ENCODE measurements at regions not wholly inside any gene's neighbourhood (a gene's known extent, or its start where the extent isn't known, plus 50 kb on each side); places are given as distances from the start of the nearest gene placed in this dataset.

- no peak overlapping the region for H3K4me3 ChIP-seq (ENCODE audit: control extremely low read depth in 1 of 5, extremely low read depth in 1 of 5, insufficient read depth in 1 of 5, low read depth in 2 of 5, low read length in 4 of 5)
- DNase-seq: no peak
- H3K9ac ChIP-seq (ENCODE audit: low read length): no peak overlapping the region
- no peaks in the 10 kb centered on the region for H3K27me3 ChIP-seq (replicated peaks in 1 of 4; ENCODE audit: control extremely low read depth in 1 of 4, control insufficient read depth in 3 of 4, insufficient read depth in 4 of 4, low read length in 3 of 4)
- intact Hi-C loops (cut with micrococcal nuclease): no loop called here
- no peak overlapping the region for H3K27ac ChIP-seq (ENCODE audit: low read length in 2 of 2)
- POLR2A ChIA-PET: no interaction called here
- 92% methylated on average over 8 of the region's 13 CpGs for WGBS (ENCODE audit: insufficient coverage)
- H3K27me3 Mint-ChIP-seq: peaks cover 8% of the 10 kb centered on the region
- H3K9me3 Mint-ChIP-seq (ENCODE audit: insufficient read depth): no peaks in the 10 kb centered on the region
- no peaks in the 10 kb centered on the region for H3K36me3 ChIP-seq (replicated peaks in 1 of 2; ENCODE audit: control extremely low read depth in 1 of 2, control insufficient read depth in 1 of 2, extremely low read depth in 1 of 2, insufficient read depth in 2 of 2, low read length in 1 of 2)
- H3K4me1 ChIP-seq (ENCODE audit: control insufficient read depth in 2 of 2, insufficient read depth in 2 of 2, low read length in 2 of 2): no peaks in the 10 kb centered on the region
- peaks cover 2% of the 10 kb centered on the region for H3K4me1 Mint-ChIP-seq
- no peaks in the 10 kb centered on the region for H3K9me3 ChIP-seq (ENCODE audit: control extremely low read depth in 1 of 3, control insufficient read depth in 2 of 3, insufficient read depth in 1 of 3, low read length in 2 of 3)
- TF ChIP-seq CTCF (IDR thresholded peaks at IDR 0.05) (no peak), EZH2 (IDR thresholded peaks at IDR 0.05; ENCODE audit: borderline replicate concordance, insufficient read depth, low read depth, low read length, poor library complexity, severe bottlenecking) (no peak)
- no peaks in the 10 kb centered on the region for H3K79me2 ChIP-seq (ENCODE audit: control insufficient read depth, insufficient read depth, low read length)
- H3K4me3 Mint-ChIP-seq: no peak overlapping the region
- ATAC-seq (ENCODE audit: low read depth): no peak
- H4K20me1 ChIP-seq (ENCODE audit: control insufficient read depth, insufficient read depth, low read length, poor library complexity, severe bottlenecking): no peaks in the 10 kb centered on the region
- H2AFZ ChIP-seq (ENCODE audit: insufficient read depth, low read depth, low read length, poor library complexity, severe bottlenecking): no peak overlapping the region
- H3K4me2 ChIP-seq (replicated peaks; ENCODE audit: low read depth, low read length, poor library complexity, severe bottlenecking): no peak overlapping the region
- H3K27ac Mint-ChIP-seq: no peak overlapping the region
- CTCF ChIA-PET: no interaction called here
These were observed 150.3 kb upstream of the BCOR start for GRCh38 chrX:40247848-40248622.

GRCh38 chrX:40247382-40247781 lies 149.6 kb upstream of the BCOR start:
- ATAC-seq (ENCODE audit: low read depth): no peak
- no peak overlapping the region for H3K4me2 ChIP-seq (replicated peaks; ENCODE audit: low read depth, low read length, poor library complexity, severe bottlenecking)
- H3K4me1 ChIP-seq (ENCODE audit: control insufficient read depth in 2 of 2, insufficient read depth in 2 of 2, low read length in 2 of 2): no peaks in the 10 kb centered on the region
- H3K36me3 ChIP-seq (replicated peaks in 1 of 2; ENCODE audit: control extremely low read depth in 1 of 2, control insufficient read depth in 1 of 2, extremely low read depth in 1 of 2, insufficient read depth in 2 of 2, low read length in 1 of 2): no peaks in the 10 kb centered on the region
- no peak overlapping the region for H3K4me3 ChIP-seq (ENCODE audit: control extremely low read depth in 1 of 5, extremely low read depth in 1 of 5, insufficient read depth in 1 of 5, low read depth in 2 of 5, low read length in 4 of 5)
- ChIA-PET POLR2A (no interaction called here), CTCF (no interaction called here)
- TF ChIP-seq CTCF (IDR thresholded peaks at IDR 0.05): no peak
- TF ChIP-seq EZH2 (IDR thresholded peaks at IDR 0.05; ENCODE audit: borderline replicate concordance, insufficient read depth, low read depth, low read length, poor library complexity, severe bottlenecking): no peak
- no peaks in the 10 kb centered on the region for H3K9me3 Mint-ChIP-seq (ENCODE audit: insufficient read depth)
- no peak overlapping the region for H3K9ac ChIP-seq (ENCODE audit: low read length)
- no peak overlapping the region for H3K4me3 Mint-ChIP-seq
- intact Hi-C loops (cut with micrococcal nuclease): no loop called here
- no peaks in the 10 kb centered on the region for H3K79me2 ChIP-seq (ENCODE audit: control insufficient read depth, insufficient read depth, low read length)
- peaks cover 8% of the 10 kb centered on the region for H3K27me3 Mint-ChIP-seq
- no peak for DNase-seq
- H4K20me1 ChIP-seq (ENCODE audit: control insufficient read depth, insufficient read depth, low read length, poor library complexity, severe bottlenecking): no peaks in the 10 kb centered on the region
- peaks cover 2% of the 10 kb centered on the region for H3K4me1 Mint-ChIP-seq
- H3K9me3 ChIP-seq (ENCODE audit: control extremely low read depth in 1 of 3, control insufficient read depth in 2 of 3, insufficient read depth in 1 of 3, low read length in 2 of 3): no peaks in the 10 kb centered on the region
- no peak overlapping the region for H3K27ac ChIP-seq (ENCODE audit: low read length in 2 of 2)
- no CpG with 5 or more reads among the region's 1 CpG for WGBS (ENCODE audit: insufficient coverage)
- H3K27me3 ChIP-seq (replicated peaks in 1 of 4; ENCODE audit: control extremely low read depth in 1 of 4, control insufficient read depth in 3 of 4, insufficient read depth in 4 of 4, low read length in 3 of 4): no peaks in the 10 kb centered on the region
- no peak overlapping the region for H3K27ac Mint-ChIP-seq
- H2AFZ ChIP-seq (ENCODE audit: insufficient read depth, low read depth, low read length, poor library complexity, severe bottlenecking): no peak overlapping the region
